ENCODE measurements at regions not wholly inside any gene's neighbourhood (a gene's known extent, or its start where the extent isn't known, plus 50 kb on each side); places are given as distances from the start of the nearest gene placed in this dataset.

DNA sequence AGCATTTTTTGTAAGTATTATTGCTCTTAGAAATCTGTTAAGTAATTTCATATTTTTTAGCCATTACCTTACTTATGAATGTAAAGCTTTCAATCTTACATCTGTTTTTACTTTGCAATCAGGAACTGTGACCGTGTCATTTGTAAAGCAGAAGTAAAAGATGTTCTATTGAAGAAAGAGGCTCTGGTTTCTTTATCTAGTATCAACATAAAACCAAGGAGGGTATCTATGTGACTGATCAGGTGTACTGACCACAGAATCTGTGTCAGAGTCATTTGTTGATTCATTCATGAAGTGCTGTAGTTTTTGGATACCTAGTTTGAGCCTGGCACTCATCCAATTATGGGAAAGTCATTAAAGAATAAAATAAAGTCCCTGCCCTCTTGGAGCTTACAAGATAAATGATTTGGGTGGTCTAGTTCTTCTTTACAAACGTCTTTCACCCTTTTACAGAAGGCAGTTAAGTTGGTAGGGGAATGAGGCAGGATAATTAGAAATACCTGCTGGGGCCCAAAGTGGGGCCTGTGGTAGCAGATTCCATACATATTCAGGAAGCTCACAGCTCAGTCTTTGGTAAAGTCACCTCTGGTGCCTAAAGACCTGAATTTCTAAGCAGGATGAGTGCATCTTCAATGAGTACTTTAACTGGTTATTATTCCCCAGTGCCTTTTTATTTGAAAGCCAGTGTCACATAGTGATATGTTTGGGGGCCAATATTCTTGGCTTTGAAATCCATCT is 260.6 kb upstream of the NT5C1B start:
- DNase-seq (no peak), ATAC-seq (no peak)
- H3K9me3 ChIP-seq, result no peaks in the 10 kb centered on the region
- WGBS (ENCODE audit: insufficient coverage, low coverage, low lambda C conversion rate, missing lambda C conversion rate), result 60% methylated on average over 2 of the region's 2 CpGs
- TF ChIP-seq, protein P1, sequence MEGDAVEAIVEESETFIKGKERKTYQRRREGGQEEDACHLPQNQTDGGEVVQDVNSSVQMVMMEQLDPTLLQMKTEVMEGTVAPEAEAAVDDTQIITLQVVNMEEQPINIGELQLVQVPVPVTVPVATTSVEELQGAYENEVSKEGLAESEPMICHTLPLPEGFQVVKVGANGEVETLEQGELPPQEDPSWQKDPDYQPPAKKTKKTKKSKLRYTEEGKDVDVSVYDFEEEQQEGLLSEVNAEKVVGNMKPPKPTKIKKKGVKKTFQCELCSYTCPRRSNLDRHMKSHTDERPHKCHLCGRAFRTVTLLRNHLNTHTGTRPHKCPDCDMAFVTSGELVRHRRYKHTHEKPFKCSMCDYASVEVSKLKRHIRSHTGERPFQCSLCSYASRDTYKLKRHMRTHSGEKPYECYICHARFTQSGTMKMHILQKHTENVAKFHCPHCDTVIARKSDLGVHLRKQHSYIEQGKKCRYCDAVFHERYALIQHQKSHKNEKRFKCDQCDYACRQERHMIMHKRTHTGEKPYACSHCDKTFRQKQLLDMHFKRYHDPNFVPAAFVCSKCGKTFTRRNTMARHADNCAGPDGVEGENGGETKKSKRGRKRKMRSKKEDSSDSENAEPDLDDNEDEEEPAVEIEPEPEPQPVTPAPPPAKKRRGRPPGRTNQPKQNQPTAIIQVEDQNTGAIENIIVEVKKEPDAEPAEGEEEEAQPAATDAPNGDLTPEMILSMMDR (IDR thresholded peaks at IDR 0.05), result no peak
- TF ChIP-seq POLR2A (IDR thresholded peaks at IDR 0.05), result no peak
- H3K27me3 ChIP-seq, result no peaks in the 10 kb centered on the region
- H3K4me3 ChIP-seq, result no peak overlapping the region
- H3K27ac ChIP-seq, result no peak overlapping the region
- intact Hi-C loops (cut with DNase I), result no loop called here
- no peaks in the 10 kb centered on the region for H3K36me3 ChIP-seq
- no peaks in the 10 kb centered on the region for H3K4me1 ChIP-seq

DNA sequence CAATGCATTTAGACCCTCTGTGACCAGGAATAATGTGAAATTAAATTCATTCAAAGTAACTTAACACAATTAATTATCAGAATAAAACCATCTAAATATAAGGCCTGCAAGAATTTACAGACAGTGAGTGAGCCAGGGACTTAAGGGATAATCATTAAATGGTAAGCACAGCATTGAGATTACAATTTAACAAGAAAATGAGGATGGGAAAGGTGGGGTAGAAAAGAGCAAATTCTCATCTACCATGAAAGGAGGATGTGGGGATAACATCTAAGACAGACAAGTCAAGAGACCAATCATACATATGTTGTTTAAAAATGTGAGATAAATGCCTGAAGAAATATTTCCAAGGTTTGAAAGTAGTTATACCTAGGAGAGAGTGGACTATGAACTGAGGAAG is 259.3 kb upstream of the NT5C1B start:
- Histone ChIP-seq H3K27ac (no peak overlapping the region), H3K4me1 (no peaks in the 10 kb centered on the region), H3K9me3 (no peaks in the 10 kb centered on the region), H3K27me3 (no peaks in the 10 kb centered on the region), H3K4me3 (no peak overlapping the region), H3K36me3 (no peaks in the 10 kb centered on the region)
- TF ChIP-seq POLR2A (IDR thresholded peaks at IDR 0.05), result no peak
- TF ChIP-seq, protein P1 (IDR thresholded peaks at IDR 0.05), result no peak
- intact Hi-C loops (cut with DNase I), result no loop called here
- no peak for ATAC-seq
- DNase-seq, result no peak

DNA sequence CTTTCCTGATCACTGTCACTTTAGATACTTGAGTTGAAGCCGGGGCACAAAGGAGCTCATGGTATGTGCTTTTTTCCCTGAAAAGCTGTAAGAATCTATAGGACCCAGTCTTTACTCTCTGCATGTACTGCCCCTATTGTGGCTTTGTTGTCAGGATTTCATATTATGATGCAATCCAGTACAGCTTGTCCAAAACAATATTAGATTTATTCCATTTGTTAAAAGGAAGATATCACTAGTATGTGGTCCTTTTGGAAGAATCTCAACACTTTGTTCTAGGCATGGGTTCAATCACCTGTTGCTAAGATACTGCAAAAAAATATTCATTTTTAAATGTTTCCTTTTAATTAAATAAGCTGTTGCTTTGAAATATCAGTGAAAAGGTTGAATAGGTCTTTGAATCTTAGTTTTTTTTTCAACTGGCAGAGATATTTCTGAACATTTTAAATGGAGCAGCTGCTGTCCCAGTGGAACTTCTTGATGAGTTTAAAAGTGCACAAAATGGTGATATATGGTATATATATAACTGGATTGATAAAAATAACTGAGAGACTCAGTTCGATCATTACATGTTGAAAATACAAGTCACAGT is 256.6 kb upstream of the NT5C1B start:
- no peaks in the 10 kb centered on the region for H3K4me1 ChIP-seq
- TF ChIP-seq, protein P1 (IDR thresholded peaks at IDR 0.05), result no peak
- no peak for TF ChIP-seq POLR2A (IDR thresholded peaks at IDR 0.05)
- DNase-seq (no peak), ATAC-seq (no peak)
- no peaks in the 10 kb centered on the region for H3K9me3 ChIP-seq
- H3K36me3 ChIP-seq, result no peaks in the 10 kb centered on the region
- no peak overlapping the region for H3K4me3 ChIP-seq
- 82% methylated on average over 2 of the region's 2 CpGs for WGBS (ENCODE audit: insufficient coverage, low coverage, low lambda C conversion rate, missing lambda C conversion rate)
- intact Hi-C loops (cut with DNase I), result no loop called here
- H3K27me3 ChIP-seq, result no peaks in the 10 kb centered on the region
- no peak overlapping the region for H3K27ac ChIP-seq

DNA sequence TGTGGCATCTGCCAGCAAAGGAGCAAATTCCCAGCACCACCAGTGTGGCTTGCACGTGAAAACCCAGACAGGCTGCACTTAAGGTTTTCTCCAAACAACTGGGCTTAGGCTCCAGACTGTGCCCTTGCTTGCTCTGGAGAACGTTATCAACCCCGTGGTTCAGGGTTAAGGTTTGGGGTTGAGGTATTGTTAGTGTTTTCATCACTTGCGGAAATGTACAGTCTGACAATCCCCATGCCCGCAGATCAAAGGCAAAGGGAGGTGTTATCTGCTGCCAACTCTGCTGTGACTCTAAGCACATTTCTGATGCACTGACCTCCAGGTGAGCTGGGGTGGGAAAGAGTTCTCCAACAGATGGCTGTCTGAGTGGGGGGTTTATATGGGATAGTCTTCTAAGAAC is 253.5 kb upstream of the NT5C1B start:
- WGBS (ENCODE audit: insufficient coverage, low coverage, low lambda C conversion rate, missing lambda C conversion rate), result 82% methylated on average over 3 of the region's 5 CpGs
- no peaks in the 10 kb centered on the region for H3K9me3 ChIP-seq
- H3K4me1 ChIP-seq, result no peaks in the 10 kb centered on the region
- intact Hi-C loops (cut with DNase I), result no loop called here
- no peak for TF ChIP-seq POLR2A (IDR thresholded peaks at IDR 0.05)
- TF ChIP-seq, protein P1 (IDR thresholded peaks at IDR 0.05), result no peak
- no peak for ATAC-seq
- no peak overlapping the region for H3K27ac ChIP-seq
- no peak overlapping the region for H3K4me3 ChIP-seq
- DNase-seq, result no peak
- no peaks in the 10 kb centered on the region for H3K27me3 ChIP-seq
- no peaks in the 10 kb centered on the region for H3K36me3 ChIP-seq
